ENCODE measurements at regions not wholly inside any gene's neighbourhood (a gene's known extent, or its start where the extent isn't known, plus 50 kb on each side); places are given as distances from the start of the nearest gene placed in this dataset.

DNA sequence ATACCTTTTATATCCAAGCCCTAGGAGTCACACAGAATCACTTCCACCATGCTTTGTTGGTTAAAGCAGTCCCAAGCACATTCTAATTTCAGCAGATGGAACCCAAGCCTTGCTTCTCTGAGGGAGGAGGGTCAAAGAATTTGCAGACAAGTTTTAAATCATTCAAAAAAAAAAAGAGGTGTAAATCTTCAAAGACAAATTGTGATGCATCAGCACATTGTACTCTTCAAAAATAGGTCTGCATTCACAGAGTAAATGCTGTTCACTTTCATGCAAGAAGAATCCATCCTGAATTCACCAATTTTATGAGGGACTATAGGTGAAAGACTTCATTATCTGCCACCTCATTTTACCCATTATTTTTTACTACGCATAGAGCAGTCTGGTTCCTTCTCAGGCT, 321.8 kb upstream of the PRDM1 start:
- H3K27me3 Mint-ChIP-seq (ENCODE audit: low read depth) = peaks cover 4% of the 10 kb centered on the region

DNA sequence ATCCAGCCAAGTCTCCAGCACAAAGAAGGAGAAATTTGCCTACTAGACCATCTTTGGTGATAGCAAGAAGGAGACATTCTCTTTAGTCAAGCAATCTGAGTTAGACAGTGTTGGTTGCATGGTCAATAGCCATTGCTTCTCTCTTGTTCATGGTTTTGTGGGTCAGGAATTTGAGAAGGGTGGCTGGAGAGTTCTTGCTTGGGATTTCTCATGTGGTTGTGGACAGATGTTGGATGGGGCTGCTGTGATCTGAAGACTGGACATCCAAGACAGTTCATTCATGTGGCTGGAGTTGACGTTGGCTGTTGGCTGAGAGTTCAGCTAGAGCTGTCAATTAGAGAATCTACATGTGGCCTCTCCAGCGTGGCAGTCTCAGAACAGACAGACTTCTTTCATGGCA, 322.3 kb upstream of the PRDM1 start:
- Mint-ChIP-seq H3K4me3 (ENCODE audit: unreplicated experiment) (no peak overlapping the region), H3K4me1 (ENCODE audit: low read depth) (peaks cover 4% of the 10 kb centered on the region), H3K9me3 (ENCODE audit: low read depth) (no peaks in the 10 kb centered on the region), H3K36me3 (ENCODE audit: low read depth) (no peaks in the 10 kb centered on the region), H3K27ac (ENCODE audit: unreplicated experiment) (no peak overlapping the region), H3K27me3 (ENCODE audit: low read depth) (peaks cover 4% of the 10 kb centered on the region)
- TF ChIP-seq, protein P1, sequence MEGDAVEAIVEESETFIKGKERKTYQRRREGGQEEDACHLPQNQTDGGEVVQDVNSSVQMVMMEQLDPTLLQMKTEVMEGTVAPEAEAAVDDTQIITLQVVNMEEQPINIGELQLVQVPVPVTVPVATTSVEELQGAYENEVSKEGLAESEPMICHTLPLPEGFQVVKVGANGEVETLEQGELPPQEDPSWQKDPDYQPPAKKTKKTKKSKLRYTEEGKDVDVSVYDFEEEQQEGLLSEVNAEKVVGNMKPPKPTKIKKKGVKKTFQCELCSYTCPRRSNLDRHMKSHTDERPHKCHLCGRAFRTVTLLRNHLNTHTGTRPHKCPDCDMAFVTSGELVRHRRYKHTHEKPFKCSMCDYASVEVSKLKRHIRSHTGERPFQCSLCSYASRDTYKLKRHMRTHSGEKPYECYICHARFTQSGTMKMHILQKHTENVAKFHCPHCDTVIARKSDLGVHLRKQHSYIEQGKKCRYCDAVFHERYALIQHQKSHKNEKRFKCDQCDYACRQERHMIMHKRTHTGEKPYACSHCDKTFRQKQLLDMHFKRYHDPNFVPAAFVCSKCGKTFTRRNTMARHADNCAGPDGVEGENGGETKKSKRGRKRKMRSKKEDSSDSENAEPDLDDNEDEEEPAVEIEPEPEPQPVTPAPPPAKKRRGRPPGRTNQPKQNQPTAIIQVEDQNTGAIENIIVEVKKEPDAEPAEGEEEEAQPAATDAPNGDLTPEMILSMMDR (IDR thresholded peaks at IDR 0.05) = no peak
- no peak for DNase-seq (ENCODE audit: low spot score)

More for the DNA sequence above, 321.8 kb upstream of the PRDM1 start:
- H3K9me3 Mint-ChIP-seq (ENCODE audit: low read depth) = no peaks in the 10 kb centered on the region
- H3K36me3 Mint-ChIP-seq (ENCODE audit: low read depth) = no peaks in the 10 kb centered on the region
- DNase-seq (ENCODE audit: low spot score) = no peak
- peaks cover 4% of the 10 kb centered on the region for H3K4me1 Mint-ChIP-seq (ENCODE audit: low read depth)
- H3K4me3 Mint-ChIP-seq (ENCODE audit: unreplicated experiment) = no peak overlapping the region
- TF ChIP-seq, protein P1 (IDR thresholded peaks at IDR 0.05) = no peak
- no peak overlapping the region for H3K27ac Mint-ChIP-seq (ENCODE audit: unreplicated experiment)

DNA sequence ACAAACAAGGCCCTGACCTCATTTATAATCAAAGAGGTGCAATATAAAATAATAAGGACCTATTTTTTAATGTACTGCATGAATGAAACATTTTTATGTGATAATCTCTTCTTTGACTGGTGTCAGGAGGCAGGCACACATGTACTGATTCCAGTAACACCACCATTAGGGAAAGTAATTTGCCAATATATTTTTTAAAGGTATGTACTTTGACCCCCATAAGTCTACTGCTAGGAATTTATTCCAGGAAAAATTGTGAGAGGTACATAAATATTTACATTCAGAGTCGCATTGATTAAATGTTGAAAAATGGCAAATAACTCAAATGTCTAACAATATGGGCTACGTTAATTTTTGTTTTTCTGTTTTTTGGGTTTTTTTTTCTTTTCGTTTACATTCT, 325.4 kb upstream of the PRDM1 start:
- H3K36me3 Mint-ChIP-seq (ENCODE audit: low read depth) = no peaks in the 10 kb centered on the region
- H3K9me3 Mint-ChIP-seq (ENCODE audit: low read depth) = no peaks in the 10 kb centered on the region
- TF ChIP-seq, protein P1 (IDR thresholded peaks at IDR 0.05) = no peak
- DNase-seq (ENCODE audit: low spot score) = no peak
- peaks cover 4% of the 10 kb centered on the region for H3K4me1 Mint-ChIP-seq (ENCODE audit: low read depth)
- H3K27ac Mint-ChIP-seq (ENCODE audit: unreplicated experiment) = no peak overlapping the region
- H3K4me3 Mint-ChIP-seq (ENCODE audit: unreplicated experiment) = no peak overlapping the region
- H3K27me3 Mint-ChIP-seq (ENCODE audit: low read depth) = peaks cover 12% of the 10 kb centered on the region

DNA sequence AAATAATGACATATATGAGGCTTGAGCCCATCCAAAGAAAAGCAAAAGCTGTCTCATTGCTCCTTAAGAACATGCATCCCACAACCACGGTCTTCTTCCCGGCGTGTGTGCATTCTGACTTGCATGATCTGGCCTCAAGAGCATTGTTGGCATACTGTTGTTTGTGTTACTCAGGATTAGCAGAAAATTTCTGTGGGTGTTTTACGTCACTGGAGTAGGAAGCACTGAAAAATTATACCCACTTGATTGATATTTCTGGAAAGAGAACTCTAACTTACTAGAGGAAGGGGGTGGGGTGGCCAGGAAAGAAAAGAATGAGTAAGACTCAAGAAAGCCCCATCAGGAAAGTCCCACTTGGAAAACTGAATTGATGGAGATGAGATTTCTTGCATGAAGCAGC, 326.2 kb upstream of the PRDM1 start:
- Mint-ChIP-seq H3K27ac (ENCODE audit: unreplicated experiment) (no peak overlapping the region), H3K27me3 (ENCODE audit: low read depth) (peaks cover 12% of the 10 kb centered on the region), H3K4me3 (ENCODE audit: unreplicated experiment) (no peak overlapping the region), H3K9me3 (ENCODE audit: low read depth) (no peaks in the 10 kb centered on the region), H3K4me1 (ENCODE audit: low read depth) (peaks cover 4% of the 10 kb centered on the region), H3K36me3 (ENCODE audit: low read depth) (no peaks in the 10 kb centered on the region)
- TF ChIP-seq, protein P1 (IDR thresholded peaks at IDR 0.05) = no peak
- no peak for DNase-seq (ENCODE audit: low spot score)

DNA sequence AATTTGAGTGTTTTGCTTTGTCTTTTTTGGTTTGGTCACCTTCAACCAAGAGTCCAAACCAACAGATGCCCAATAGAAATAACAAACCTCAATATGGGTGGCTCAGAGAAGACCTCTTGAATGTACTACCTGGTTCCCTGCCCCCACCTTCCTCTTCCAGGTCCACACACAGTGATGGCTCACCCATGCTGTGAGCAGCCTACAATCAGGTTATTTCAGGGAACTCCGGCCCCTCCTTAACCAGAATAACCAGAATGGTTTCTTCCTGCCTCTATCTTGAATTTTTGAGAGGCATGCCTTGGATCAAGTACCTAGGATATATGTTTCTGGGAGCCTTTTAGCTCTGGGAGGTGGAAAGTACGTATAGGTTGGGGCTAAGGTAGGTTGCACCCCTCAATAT, 327.1 kb upstream of the PRDM1 start:
- TF ChIP-seq, protein P1 (IDR thresholded peaks at IDR 0.05) = no peak
- no peak overlapping the region for H3K27ac Mint-ChIP-seq (ENCODE audit: unreplicated experiment)
- H3K4me1 Mint-ChIP-seq (ENCODE audit: low read depth) = peaks cover 4% of the 10 kb centered on the region
- H3K27me3 Mint-ChIP-seq (ENCODE audit: low read depth) = peaks cover 12% of the 10 kb centered on the region
- DNase-seq (ENCODE audit: low spot score) = no peak
- H3K4me3 Mint-ChIP-seq (ENCODE audit: unreplicated experiment) = no peak overlapping the region
- no peaks in the 10 kb centered on the region for H3K36me3 Mint-ChIP-seq (ENCODE audit: low read depth)
- no peaks in the 10 kb centered on the region for H3K9me3 Mint-ChIP-seq (ENCODE audit: low read depth)
